NB4 (cell line): ENCODE measurements at regions not wholly inside any gene's neighbourhood (a gene's known extent, or its start where the extent isn't known, plus 50 kb on each side); places are given as distances from the start of the nearest gene placed in this dataset.

ENCODE experiments used
- CTCF ChIP-seq: IDR thresholded peaks from one replicate; pipeline ENCODE4 v1.5.1; 2012; ENCODE audit warnings: low read depth, low read length
- MAX ChIP-seq: IDR thresholded peaks from 2 replicates; pipeline ENCODE4 v1.6.1; 2011; ENCODE audit warnings: low read depth, low read length
- MYC ChIP-seq: IDR thresholded peaks from 2 replicates; pipeline ENCODE4 v1.6.1; 2011; ENCODE audit warnings: low read depth, low read length
- POLR2A ChIP-seq: IDR thresholded peaks from 2 replicates; pipeline ENCODE4 v1.6.1; 2011; ENCODE audit warnings: mild to moderate bottlenecking; ENCODE audit not compliant: insufficient read length; ENCODE audit errors: extremely low read depth

- TF ChIP-seq CTCF (no peak), MYC (no peak), POLR2A (no peak), MAX (no peak)
Measured at GRCh38 chr4:14345356-14345775, 656.9 kb upstream of the CPEB2 start.
